A673 (cell line): ENCODE measurements at regions not wholly inside any gene's neighbourhood (a gene's known extent, or its start where the extent isn't known, plus 50 kb on each side); places are given as distances from the start of the nearest gene placed in this dataset.

ENCODE experiments used
- BruUV-seq: library from RNA; stranded (reverse); fragments of 400-500 nt; replicated peaks from 2 replicates; lab custom pipeline; 2021; lab: Mats Ljungman, UMichigan
- CTCF ChIA-PET: fragments of 300-600 bp; sonication (Branson Sonifier 250); formaldehyde crosslinking; loops from one replicate; lab custom pipeline; 2022; ENCODE audit warnings: antibody characterized with exemption; lab: Charles Lee
- POLR2A ChIA-PET: fragments of 300-600 bp; sonication (Branson Sonifier 250); formaldehyde crosslinking; loops from one replicate; lab custom pipeline; 2022; ENCODE audit warnings: antibody characterized with exemption; ENCODE audit not compliant: low non-redundant PET; lab: Charles Lee
- DNase-seq: peaks from one replicate; pipeline ENCODE4 v3.0.0-alpha.2; 2015; ENCODE audit warnings: low spot score
- H3K27ac ChIP-seq: fragments of 200-600 bp; sonication (generic); 2 replicates; pipeline ENCODE4 v1.5.1; 2016; ENCODE audit warnings: mixed run types, low read depth, mild to moderate bottlenecking, mixed read lengths, antibody characterized with exemption, low read length; ENCODE audit not compliant: poor library complexity, severe bottlenecking
- H3K27me3 ChIP-seq: fragments of 200-600 bp; sonication (generic); replicated peaks from 2 replicates; pipeline ENCODE4 v1.6.1; 2017; ENCODE audit warnings: mixed run types, low read depth, mild to moderate bottlenecking, mixed read lengths, antibody characterized with exemption, low read length; ENCODE audit not compliant: insufficient read depth, poor library complexity
- H3K36me3 ChIP-seq: fragments of 200-600 bp; sonication (generic); 2 replicates; pipeline ENCODE4 v1.6.1; 2016; ENCODE audit warnings: mixed run types, mild to moderate bottlenecking, mixed read lengths, antibody characterized with exemption, low read length; ENCODE audit not compliant: insufficient read depth, poor library complexity, severe bottlenecking
- H3K4me1 ChIP-seq: fragments of 200-600 bp; sonication (generic); 2 replicates; pipeline ENCODE4 v1.6.1; 2017; ENCODE audit warnings: mixed run types, mild to moderate bottlenecking, mixed read lengths, antibody characterized with exemption, low read length; ENCODE audit not compliant: insufficient read depth, poor library complexity, severe bottlenecking
- H3K4me3 ChIP-seq: fragments of 200-600 bp; sonication (generic); 2 replicates; pipeline ENCODE4 v1.5.1; 2016; ENCODE audit warnings: low read depth, mixed run types, mild to moderate bottlenecking, mixed read lengths, low read length; ENCODE audit not compliant: poor library complexity, severe bottlenecking
- H3K9me3 ChIP-seq: fragments of 200-600 bp; sonication (generic); 2 replicates; pipeline ENCODE4 v1.6.1; 2016; ENCODE audit warnings: mixed run types, low read depth, mild to moderate bottlenecking, mixed read lengths, antibody characterized with exemption, low read length; ENCODE audit not compliant: poor library complexity, severe bottlenecking
- CTCF ChIP-seq: fragments of 300-800, 200-600 bp; sonication (generic); conservative IDR thresholded peaks from 2 replicates; pipeline ENCODE4 v1.5.1; 2017; ENCODE audit warnings: low read depth, mild to moderate bottlenecking, antibody characterized with exemption, low read length, moderate library complexity, mixed read lengths
- EZH2 ChIP-seq: fragments of 200-600 bp; sonication (generic); IDR thresholded peaks from 2 replicates; pipeline ENCODE4 v1.6.1; 2017; ENCODE audit warnings: borderline replicate concordance, low read depth, mild to moderate bottlenecking, mixed read lengths, antibody characterized with exemption, low read length; ENCODE audit not compliant: poor library complexity, severe bottlenecking
- intact Hi-C: fragments of 100-400 bp; cut with micrococcal nuclease; formaldehyde crosslinking; loops from one replicate; pipeline ENCODE4 v1.10.0; 2022; ENCODE audit not compliant: unreplicated experiment

- Histone ChIP-seq H3K4me1 (peaks cover 43% of the 10 kb centered on the region), H3K27ac (no peak overlapping the region), H3K9me3 (no peaks in the 10 kb centered on the region), H3K27me3 (no peaks in the 10 kb centered on the region), H3K36me3 (no peaks in the 10 kb centered on the region), H3K4me3 (no peak overlapping the region)
- TF ChIP-seq EZH2: no peak
- no TSS peak for BruUV-seq
- POLR2A ChIA-PET: interaction anchor here (0.6 kb wide), 1 partner anchor 1018 kb away, joined by 3 read pairs; no protein-coding TSS in a partner anchor
- CTCF ChIA-PET: interaction anchor here (0.5 kb wide), 1 partner anchor 575 kb away, joined by 7 read pairs; no protein-coding TSS in a partner anchor
- intact Hi-C loops: no loop called here
- DNase-seq: no peak
These were observed 149.4 kb upstream of the MKI67 start for GRCh38 chr10:128275388-128276177.

GRCh38 chr10:128277267-128277840 lies 151.1 kb upstream of the MKI67 start:
- no peak overlapping the region for H3K4me3 ChIP-seq
- DNase-seq: peak; percentile 60
- intact Hi-C loops: no loop called here
- peaks cover 43% of the 10 kb centered on the region for H3K4me1 ChIP-seq
- no TSS peak for BruUV-seq
- ChIA-PET CTCF (interaction anchor here (0.6 kb wide), 1 partner anchor 151 kb away, joined by 13 read pairs; no protein-coding TSS in a partner anchor), POLR2A (no interaction called here)
- H3K36me3 ChIP-seq: no peaks in the 10 kb centered on the region
- no peaks in the 10 kb centered on the region for H3K27me3 ChIP-seq
- H3K27ac ChIP-seq: no peak overlapping the region
- no peaks in the 10 kb centered on the region for H3K9me3 ChIP-seq
- TF ChIP-seq CTCF: no peak
- TF ChIP-seq EZH2: no peak

- POLR2A ChIA-PET: no interaction called here
- no TSS peak for BruUV-seq
- intact Hi-C loops: no loop called here
These were observed 152.1 kb upstream of the MKI67 start for GRCh38 chr10:128278362-128278761.

More at GRCh38 chr10:128278362-128278761, 152.1 kb upstream of the MKI67 start:
- H3K4me1 ChIP-seq: peaks cover 43% of the 10 kb centered on the region
- H3K27ac ChIP-seq: no peak overlapping the region
- H3K9me3 ChIP-seq: no peaks in the 10 kb centered on the region
- H3K4me3 ChIP-seq: no peak overlapping the region
- CTCF ChIA-PET: no interaction called here
- H3K27me3 ChIP-seq: no peaks in the 10 kb centered on the region
- no peaks in the 10 kb centered on the region for H3K36me3 ChIP-seq
- no peak for DNase-seq
- TF ChIP-seq EZH2 (no peak), CTCF (no peak)
